ENCODE measurements at regions not wholly inside any gene's neighbourhood (a gene's known extent, or its start where the extent isn't known, plus 50 kb on each side); places are given as distances from the start of the nearest gene placed in this dataset.
"Not testable (repeated sequence)": the region's sequence is repeated elsewhere in the genome, so short reads cannot be mapped to it uniquely, and the experiment has no call there.

DNA sequence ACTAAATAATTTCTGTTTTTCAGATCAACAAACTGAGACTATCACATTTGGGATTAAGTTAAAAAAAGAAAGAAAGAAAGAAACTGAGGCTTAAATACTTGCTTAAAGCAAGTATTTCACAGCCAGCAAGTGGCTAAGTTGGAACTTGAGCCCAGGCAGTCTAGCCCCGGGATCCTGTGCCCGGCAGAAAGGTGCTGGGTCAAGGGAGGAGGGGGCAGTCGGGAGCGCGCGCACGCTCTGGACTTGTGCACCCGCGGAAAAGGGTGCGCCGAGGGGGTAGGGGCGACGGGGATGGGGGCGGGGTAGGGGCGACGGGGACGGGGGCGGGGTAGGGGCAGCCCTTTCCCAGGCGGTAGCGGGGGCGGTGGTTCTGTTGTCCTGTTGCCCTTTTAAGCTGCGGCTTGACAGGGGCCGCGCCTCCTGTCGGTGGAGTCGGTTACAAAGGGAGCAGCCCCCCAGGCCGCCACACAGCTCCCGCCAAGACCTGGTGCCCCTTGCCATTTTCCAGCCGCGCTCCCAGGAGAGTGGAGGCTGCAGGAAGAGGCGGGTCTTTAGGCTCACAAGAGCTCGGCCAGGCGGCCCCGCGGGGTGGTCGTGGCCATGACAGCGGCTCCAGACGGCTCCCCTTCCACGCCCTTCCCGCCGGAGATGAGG, 60.6 kb downstream of the GOLGA8T start:
- DNase-seq: not testable (repeated sequence)

GRCh38 chr15:30196009-30196375, 61.1 kb downstream of the GOLGA8T start:
- DNase-seq: peak; percentile 41

GRCh38 chr15:30196769-30197168, 61.9 kb downstream of the GOLGA8T start:
- DNase-seq: not testable (repeated sequence)

DNA sequence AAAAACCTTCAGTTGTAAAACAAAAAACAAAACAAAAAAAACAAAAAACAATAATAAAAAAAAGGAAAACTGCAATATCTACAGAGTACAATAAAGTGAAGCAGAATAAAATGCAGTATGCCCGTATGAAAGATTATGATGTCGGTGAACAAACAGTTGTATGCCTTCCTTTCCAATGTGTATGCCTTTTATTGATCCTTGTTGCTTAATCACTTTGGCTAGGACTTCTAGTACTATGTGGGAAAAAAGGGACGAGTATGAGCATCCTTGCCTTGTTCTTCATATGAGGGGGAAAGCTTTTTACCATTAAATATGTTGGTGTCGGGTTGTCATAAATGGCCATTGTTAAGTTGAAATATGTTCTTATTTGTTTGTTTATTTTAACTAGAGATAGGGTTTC, 66.7 kb downstream of the GOLGA8T start:
- DNase-seq: not testable (repeated sequence)

GRCh38 chr15:30213733-30214132, 78.9 kb downstream of the GOLGA8T start:
- not testable (repeated sequence) for DNase-seq

DNA sequence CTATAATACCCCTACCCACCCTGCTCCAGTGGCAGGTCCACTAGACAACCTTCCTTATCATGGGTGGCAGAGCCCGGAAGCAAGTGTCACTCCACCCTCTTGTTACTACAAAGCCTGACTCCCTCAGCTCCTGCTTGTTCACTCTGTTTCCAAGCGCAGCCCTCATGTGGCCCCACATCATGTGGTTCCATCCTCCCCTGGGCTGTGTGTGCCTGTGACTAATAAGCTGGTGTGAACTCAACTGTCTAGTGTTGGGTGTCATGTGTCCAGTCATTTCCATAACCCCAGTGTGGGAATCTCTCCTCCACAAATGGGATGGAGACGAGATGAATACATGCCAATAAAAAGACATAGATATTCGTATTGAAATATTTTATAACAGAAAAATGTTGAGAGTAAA, 87.0 kb downstream of the GOLGA8T start:
- DNase-seq: not testable (repeated sequence)

DNA sequence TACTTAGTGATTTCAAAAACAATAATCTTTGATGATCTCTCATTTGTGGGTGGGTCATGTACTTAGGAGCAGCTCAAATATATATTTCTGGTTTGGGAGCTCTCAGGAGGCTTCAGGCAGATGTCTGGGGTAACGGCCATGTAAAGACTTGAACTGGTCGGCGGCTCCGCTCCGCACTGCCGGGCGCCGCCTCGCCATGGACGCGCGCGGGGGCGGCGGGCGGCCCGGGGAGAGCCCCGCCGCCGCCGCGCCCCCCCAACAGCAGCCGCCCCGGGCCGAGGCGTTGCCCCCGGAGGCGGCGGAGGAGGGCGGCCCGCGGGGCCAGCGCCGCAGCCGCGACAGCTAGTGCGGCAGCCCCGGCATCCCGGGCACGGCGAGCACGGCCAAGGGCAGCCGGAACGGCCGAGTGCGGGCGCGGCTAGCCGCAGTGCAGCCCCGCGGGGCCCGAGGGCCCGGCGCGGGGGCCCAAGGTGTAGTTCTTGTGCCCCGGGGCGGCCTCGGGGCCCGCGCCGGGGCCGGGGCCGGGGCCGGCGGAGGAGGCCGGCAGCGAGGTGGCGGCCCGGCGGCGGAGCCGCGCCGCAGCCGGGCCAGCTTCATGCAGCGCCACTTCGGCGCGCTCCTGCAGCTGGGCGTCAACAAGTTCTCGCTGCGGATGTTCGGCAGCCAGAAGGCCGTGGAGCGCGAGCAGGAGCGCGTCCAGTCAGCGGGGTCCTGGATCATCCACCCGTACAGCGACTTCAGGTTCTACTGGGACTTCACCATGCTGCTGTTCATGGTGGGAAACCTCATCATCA, 88.1 kb downstream of the GOLGA8T start:
- DNase-seq: not testable (repeated sequence)

- DNase-seq: not testable (repeated sequence)
Observed at GRCh38 chr15:30225233-30225891, 90.5 kb downstream of the GOLGA8T start.

GRCh38 chr15:30261432-30262141, 126.7 kb downstream of the GOLGA8T start:
- DNase-seq: not testable (repeated sequence)

GRCh38 chr15:30262142-30262460, 127.2 kb downstream of the GOLGA8T start:
- not testable (repeated sequence) for DNase-seq

DNA sequence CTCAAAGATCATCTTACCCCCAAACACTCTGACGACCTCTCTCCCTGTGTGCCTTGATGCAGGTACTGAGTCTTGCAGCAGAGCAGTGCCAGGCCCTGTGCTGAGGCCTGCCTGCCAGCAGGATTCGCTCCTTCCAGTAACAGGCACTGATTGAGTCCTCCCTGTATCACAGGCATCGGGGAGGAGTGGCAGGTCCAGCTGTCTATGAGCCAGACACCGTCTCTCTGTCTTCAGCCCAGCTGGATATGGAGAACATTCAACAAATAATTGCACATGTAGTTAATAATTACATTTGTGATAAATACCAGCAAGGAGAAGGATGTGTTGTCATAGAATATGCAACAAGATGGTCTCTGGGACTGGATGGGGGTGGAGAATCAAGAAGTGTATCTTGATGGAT, 129.1 kb downstream of the GOLGA8T start:
- peak; percentile 0 for DNase-seq

- DNase-seq: not testable (repeated sequence)
Observed at GRCh38 chr15:30295150-30295844, 98.0 kb downstream of the CHRFAM7A start.

- not testable (repeated sequence) for DNase-seq
Observed at GRCh38 chr15:30303968-30304367, 89.4 kb downstream of the CHRFAM7A start.

All from activated naive CD4-positive, alpha-beta T cell treated with Interleukin-2 at 50 U/mL for 16 hours (primary cell).